ENCODE measurements at regions not wholly inside any gene's neighbourhood (a gene's known extent, or its start where the extent isn't known, plus 50 kb on each side); places are given as distances from the start of the nearest gene placed in this dataset.

- TF ChIP-seq CTCF (IDR thresholded peaks at IDR 0.05; ENCODE audit: control extremely low read depth in 1 of 3, insufficient read depth in 1 of 3, low read depth in 1 of 3, low read length in 3 of 3): no peak
- no peak for TF ChIP-seq KDM1A (IDR thresholded peaks at IDR 0.05; ENCODE audit: borderline replicate concordance, low read length)
- no peak for TF ChIP-seq JUND (IDR thresholded peaks at IDR 0.05; ENCODE audit: low read length)
- TF ChIP-seq SIRT6 (IDR thresholded peaks at IDR 0.05; ENCODE audit: low read length): no peak
- TF ChIP-seq RAD21 (IDR thresholded peaks at IDR 0.05 in 1 of 2, conservative IDR thresholded peaks at IDR 0.05 in 1 of 2; ENCODE audit: low read depth in 2 of 2, low read length in 2 of 2): no peak
- no peak for TF ChIP-seq SIX5 (IDR thresholded peaks at IDR 0.05; ENCODE audit: low read depth, low read length)
Measured at GRCh38 chr4:13240066-13240465, 244.1 kb downstream of the RAB28 start (continued).
